HG03108 (cell line): ENCODE measurements at regions not wholly inside any gene's neighbourhood (a gene's known extent, or its start where the extent isn't known, plus 50 kb on each side); places are given as distances from the start of the nearest gene placed in this dataset.
"Not testable (repeated sequence)": the region's sequence is repeated elsewhere in the genome, so short reads cannot be mapped to it uniquely, and the experiment has no call there.

Source experiments
- ATAC-seq: cut with Tn5 transposase; IDR thresholded peaks from one replicate; pipeline ENCODE4 v1.9.1; 2021; ENCODE audit warnings: moderate library complexity; ENCODE audit not compliant: unreplicated experiment

DNA sequence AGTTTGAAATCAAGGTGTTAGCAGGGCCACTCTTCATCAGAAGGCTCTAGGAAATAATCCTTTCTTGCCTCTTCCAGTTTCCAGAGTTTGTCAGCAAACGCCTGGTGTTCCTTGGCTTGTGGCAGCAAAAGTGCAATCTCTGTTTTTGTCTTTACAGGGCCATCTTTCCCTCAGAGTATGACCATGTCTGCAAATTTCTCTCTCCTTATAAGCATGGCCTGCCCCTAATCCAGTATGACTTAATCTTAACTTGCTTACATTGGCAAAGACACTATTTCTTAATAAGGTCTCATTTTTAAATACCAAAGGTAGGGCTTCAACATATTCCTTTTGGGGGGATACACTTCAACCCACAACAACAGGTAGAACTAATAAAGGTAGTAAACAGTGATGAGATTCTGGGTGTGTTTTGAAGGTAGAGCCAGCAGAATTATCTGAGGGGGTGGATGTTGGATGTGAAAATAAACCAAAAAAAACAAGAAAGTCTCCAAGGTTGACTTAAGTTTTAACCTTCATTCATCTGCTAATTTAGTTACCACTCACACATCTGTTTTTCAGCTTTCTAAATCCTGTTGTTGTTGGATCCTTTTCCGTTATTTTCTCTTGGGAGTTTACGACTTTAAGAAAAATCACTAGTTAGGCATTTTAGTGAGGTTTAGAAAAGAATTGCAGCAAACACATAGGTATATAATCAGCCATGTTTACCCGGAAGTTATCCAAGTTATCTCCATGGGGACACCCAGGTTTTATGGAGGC is 234.4 kb upstream of the FIGN start:
- ATAC-seq: no peak

GRCh38 chr2:163964278-163964677 is 228.5 kb upstream of the FIGN start:
- ATAC-seq: not testable (repeated sequence)

GRCh38 chr2:163953390-163953907 is 217.6 kb upstream of the FIGN start:
- no peak for ATAC-seq

DNA sequence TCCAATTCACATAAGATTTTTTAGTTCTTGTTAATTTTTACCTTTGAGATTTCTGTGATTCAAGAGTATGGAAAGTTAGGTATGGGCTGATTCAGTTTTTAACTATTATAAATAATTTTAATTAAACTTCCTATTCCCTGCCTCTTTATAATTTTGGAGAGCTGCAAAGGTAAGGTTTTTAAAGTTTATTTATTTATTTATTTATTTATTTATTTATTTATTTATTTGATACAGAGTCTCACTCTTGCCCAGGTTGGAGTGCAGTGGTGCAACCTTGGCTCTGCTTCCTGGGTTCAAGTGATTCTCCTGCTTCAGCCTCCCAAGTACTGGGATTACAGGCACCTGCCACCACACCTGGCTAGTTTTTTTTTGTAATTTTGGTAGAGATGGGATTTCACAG is 215.5 kb upstream of the FIGN start:
- ATAC-seq: no peak

DNA sequence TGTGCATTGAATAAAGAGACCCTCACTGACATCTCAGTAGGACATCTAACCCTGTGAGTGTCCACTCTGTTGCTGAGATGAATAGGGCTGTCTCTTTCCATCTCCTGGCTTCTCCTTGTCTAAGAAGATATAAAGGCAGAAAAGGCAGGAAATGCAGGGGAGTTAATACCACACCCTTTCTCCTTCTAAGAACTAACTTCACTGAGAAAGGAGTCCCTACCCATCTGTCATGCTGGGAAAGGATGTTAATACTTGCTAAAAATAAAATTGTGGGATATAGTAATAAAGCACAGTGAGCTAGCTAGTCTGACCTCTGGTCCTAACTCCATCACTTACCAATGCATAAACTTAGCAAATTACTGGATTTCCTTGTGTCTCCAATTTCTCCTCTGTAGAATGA is 213.9 kb upstream of the FIGN start:
- ATAC-seq: no peak

DNA sequence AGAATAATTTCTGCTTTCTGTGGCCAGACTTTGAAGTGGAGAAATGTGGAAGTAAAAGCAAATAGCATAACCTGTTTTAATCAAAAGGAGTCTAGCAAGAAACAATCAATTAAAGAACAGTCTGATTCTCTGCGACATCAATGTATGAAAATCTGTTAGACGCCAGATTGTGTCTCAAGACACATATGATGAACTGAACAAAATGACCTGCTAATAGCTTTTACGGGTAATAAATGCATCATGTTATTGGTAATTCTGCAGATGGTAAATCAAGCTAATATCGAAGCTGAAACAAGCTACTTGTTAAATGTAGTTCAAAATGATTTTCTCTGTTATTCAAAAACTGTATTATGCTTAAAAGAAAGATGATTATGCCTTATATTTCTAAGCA is 208.5 kb upstream of the FIGN start:
- no peak for ATAC-seq

GRCh38 chr2:163943403-163944346 is 207.9 kb upstream of the FIGN start:
- ATAC-seq: no peak

- ATAC-seq: no peak
Observed at GRCh38 chr2:163934131-163934530, 198.3 kb upstream of the FIGN start.

DNA sequence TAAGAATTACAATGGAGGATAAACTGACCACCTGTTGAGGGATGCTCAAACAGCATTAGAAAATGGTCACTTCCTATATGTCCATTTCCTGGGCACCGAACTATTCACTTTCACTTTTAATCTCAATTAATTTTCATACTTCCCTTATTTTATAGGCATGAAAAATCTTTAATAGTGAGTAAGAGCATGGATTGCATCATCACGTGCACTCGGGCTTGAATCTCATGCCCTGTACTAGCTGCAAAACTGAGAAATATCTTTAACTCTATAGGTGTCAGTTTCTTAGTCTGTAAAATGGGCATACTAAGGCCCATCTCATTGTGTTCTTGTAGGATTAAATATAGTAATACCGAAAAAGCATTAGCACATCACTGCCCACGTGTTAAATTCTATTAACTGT is 183.9 kb upstream of the FIGN start:
- no peak for ATAC-seq

DNA sequence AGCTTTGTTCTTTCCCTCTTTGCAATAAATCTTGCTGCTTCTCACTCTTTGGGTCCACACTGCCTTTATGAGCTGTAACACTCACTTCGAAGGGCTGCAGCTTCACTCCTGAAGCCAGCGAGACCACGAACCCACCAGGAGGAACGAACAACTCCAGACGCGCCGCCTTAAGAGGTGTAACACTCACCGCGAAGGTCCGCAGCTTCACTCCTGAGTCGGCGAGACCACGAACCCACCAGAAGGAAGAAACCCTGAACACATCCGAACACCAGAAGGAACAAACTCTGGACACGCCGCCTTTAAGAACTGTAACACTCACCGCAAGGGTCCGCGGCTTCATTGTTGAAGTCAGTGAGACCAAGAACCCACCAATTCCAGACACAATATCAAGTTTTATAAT is 178.7 kb upstream of the FIGN start:
- ATAC-seq: not testable (repeated sequence)

- not testable (repeated sequence) for ATAC-seq
Observed at GRCh38 chr2:163913532-163913944, 177.7 kb upstream of the FIGN start.

GRCh38 chr2:163909411-163910080 is 173.7 kb upstream of the FIGN start:
- ATAC-seq: no peak

- no peak for ATAC-seq
Observed at GRCh38 chr2:163906410-163906809, 170.6 kb upstream of the FIGN start.

DNA sequence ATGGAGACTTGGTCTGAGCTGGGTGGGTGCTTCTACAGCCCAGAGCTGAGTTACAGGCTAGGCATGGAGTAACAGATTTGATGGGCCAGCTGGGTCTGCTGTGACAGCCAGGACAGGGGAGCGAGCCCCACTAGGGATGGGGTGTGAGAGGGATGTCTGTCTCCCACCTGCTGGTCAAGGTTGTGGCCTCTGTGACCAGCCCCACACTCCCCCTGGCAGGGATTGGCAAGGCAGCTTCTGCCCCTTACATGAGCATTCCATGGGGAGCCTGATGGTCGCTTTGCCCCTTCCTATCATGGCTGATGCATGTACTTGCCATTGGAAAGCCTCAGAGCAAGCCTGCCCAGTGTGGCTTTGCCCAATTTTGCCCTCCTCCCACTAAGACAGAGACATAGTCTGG is 162.0 kb upstream of the FIGN start:
- no peak for ATAC-seq

DNA sequence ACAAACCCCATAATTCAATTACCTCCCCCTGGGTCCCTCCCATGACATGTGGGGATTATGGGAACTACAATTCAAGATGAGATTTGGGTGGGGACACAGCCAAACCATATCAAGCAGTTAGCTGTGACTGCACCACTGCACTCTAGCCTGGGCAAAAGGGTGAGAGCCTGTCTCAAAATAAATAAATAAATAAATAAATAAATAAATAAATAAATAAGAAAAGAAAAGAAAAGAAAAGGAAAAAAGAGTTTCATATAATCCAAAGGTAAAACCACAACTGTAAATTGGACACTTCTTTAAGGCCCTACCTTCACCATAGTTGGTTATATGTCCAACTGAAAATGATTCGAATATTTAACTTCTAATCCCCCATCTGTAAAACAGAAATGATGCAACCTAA is 157.6 kb upstream of the FIGN start:
- ATAC-seq: not testable (repeated sequence)

GRCh38 chr2:163888591-163888990 is 152.8 kb upstream of the FIGN start:
- no peak for ATAC-seq

DNA sequence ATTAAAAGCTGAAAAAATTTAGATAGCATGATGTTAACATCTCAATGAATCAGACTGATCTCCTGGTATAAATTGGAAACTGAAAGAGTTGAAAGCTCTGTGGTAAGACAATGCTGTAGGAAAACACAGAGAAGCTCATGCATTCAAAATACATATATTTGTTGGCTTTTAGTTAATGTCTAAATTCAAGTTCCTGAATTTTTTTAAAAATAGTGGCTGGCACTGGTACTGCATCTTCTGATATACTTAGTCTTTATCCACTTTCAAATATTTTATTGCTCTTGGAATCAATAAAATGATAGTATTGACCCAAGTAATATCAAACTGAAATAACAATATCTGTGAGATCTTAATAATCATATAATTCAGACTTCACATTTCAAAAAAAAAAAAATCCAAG is 151.4 kb upstream of the FIGN start:
- ATAC-seq: no peak

DNA sequence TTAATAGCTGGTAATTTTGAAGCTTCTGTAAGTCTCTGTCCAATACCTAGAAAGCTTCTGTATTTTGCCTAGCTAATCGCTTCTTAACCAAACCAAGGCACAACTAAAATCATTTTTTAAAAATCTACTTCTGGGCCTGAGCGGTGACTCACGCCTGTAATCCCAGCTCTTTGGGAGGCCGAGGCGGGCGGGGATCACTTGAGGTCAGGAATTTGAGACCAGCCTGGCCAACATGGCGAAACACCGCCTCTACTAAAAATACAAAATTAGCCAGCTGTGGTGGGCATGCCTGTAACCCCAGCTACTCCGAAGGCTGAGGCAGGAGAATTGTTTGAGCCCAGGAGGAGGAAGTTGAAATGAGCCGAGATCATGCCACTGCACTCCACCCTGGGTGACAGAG is 148.6 kb upstream of the FIGN start:
- no peak for ATAC-seq

DNA sequence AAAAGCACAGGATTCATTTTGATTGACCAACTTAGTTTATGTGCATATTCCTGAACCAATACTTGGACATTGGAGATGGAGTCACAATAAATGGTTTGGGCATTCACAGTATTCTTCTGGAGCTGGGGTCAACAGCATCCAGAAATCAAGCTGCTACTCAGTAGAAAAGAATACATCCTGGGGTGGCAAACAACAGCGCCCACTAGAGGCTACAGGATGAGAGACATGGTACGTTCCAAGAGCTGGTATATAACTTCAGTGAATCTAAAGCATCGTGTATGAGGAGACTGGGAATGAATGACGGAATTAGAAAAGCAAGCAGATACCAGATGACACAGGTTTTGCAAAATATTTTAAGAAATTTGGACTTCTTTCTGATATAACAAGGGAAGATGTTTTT is 142.9 kb upstream of the FIGN start:
- ATAC-seq: no peak

- ATAC-seq: no peak
Observed at GRCh38 chr2:163877316-163877715, 141.5 kb upstream of the FIGN start.

DNA sequence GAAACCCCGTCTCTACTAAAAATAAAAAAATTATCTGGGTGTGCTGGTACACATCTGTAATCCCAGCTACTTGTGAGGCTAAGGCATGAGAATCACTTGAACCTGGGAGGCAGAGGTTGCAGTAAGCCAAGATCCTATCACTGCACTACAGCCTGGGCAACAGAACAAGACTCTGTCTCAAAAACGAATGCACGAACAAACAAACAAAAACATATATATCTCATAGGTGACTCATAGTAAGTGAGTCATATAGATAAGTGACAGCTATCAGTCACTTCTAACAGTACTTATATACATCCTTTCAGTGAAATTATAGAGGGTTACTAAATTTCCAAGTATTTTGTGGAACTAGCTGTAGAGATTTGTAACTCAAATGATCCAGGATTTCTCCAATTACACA is 127.3 kb upstream of the FIGN start:
- ATAC-seq: no peak
